GM19035 (cell line): ENCODE measurements at regions not wholly inside any gene's neighbourhood (a gene's known extent, or its start where the extent isn't known, plus 50 kb on each side); places are given as distances from the start of the nearest gene placed in this dataset.

Source experiments
- ATAC-seq: cut with Tn5 transposase; IDR thresholded peaks from one replicate; pipeline ENCODE4 v1.9.1; 2021; ENCODE audit not compliant: unreplicated experiment

DNA sequence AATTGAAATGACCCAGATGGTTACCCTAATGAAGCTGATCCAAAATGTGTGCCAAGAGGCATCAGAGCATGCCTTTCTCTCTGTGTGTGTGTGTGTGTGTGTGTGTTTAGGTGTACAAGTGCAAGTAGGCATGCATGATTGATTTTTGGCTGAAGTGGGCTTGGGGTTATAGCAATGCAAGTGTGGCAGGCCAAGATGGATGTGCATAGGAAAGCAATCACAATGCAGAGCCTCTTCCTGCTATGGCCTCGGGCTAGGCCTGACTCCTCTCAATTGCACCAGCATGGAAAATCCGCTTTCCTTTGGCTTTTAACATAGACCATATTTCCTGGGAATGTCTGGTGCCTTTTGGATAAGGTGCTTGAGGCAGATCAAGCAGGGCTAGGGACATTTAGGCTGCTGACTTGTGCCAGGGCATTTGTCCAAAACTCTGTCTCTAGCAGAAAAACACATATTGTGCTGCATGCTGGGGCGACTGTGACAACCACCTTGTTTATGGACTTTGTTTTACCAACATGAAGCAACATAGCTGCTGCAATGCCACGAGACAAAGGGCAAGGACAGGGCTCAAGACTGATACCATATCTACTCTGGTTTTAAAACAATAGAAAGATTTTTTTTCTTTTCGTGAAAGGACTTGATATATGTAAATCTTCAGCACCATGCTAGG, 395.7 kb downstream of the RAPGEF2 start:
- no peak for ATAC-seq

- ATAC-seq: no peak
These were observed 398.0 kb downstream of the RAPGEF2 start for GRCh38 chr4:159500861-159501260.

GRCh38 chr4:159503236-159504008, 400.5 kb downstream of the RAPGEF2 start:
- ATAC-seq: no peak

DNA sequence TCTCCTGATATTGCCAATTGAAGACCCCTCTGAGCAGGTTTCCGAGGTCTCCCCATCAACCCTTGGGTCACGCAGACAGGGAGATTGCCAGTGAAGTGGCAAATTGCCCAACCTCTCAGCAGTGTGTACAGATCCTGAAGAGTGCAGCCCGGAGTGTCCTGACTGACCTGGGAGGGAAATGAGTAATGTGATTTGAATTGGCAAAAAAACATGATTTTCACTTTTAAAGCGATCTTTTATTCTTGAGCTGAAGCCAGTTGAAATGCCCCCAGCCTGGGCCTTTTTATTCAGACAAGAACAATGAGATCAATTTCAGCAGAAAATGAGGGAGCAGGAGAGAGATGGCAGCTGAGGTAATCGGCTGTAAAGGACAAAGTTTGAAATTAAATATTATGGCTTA, 401.8 kb downstream of the RAPGEF2 start:
- no peak for ATAC-seq

DNA sequence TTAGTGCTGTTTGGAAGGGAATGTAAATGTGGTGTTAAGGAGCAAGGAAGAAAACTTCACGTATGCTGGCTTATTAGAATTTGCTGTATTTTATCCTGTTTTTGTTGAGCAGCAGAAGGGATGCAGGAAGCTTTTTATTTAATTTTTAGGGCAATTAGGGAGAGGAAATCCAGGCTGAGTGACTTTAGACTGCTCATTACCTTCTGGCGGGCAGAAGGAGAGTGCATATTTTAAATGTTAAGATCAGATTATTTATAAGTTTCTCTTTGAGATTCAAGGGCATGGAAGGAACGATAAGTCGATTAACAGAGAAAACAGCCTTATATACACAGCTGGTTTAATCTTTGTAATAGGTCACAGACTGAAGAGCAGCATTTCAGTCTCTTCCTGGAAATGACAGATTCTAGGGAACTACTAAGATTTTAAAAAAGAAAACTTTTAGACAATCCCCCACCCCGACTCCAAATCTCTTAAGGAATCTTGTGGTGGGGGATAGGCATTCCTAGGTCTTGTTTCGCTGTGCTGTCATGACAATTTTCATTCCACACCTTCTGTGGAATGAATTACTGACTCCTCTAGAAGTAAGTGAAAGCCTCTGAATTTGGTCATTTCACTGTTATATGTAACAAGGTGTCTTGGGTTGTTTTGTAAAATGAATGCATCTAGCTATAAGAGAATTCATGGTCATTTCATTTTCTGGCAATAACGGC, 402.5 kb downstream of the RAPGEF2 start:
- ATAC-seq: no peak

GRCh38 chr4:159506801-159507517, 404.1 kb downstream of the RAPGEF2 start:
- ATAC-seq: no peak

- ATAC-seq: no peak
These were observed 406.1 kb downstream of the RAPGEF2 start for GRCh38 chr4:159508917-159509500.

DNA sequence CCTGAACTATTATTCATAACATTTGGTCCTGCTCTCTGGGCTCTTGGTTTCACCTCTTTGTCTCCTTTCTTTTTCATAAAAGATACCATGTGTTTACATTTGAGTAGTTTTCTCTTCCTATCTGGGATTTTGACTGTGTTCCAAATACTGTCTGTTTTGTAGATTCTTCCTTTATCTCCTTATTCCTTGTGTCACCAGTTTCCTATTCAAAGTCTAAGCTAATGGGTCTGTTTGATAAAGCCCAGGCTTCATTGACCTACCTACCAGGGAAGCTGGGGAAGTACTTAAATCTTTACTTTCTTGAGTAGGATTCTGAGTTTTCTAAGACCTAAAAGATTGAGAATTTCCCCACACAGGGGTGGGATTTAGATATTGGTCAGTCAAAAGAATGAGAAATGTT, 409.5 kb downstream of the RAPGEF2 start:
- ATAC-seq: no peak

- ATAC-seq: no peak
These were observed 412.6 kb downstream of the RAPGEF2 start for GRCh38 chr4:159515314-159516025.

GRCh38 chr4:159516556-159517140, 413.8 kb downstream of the RAPGEF2 start:
- ATAC-seq: no peak

GRCh38 chr4:159520074-159520473, 417.2 kb downstream of the RAPGEF2 start:
- ATAC-seq: no peak

- ATAC-seq: no peak
These were observed 423.3 kb downstream of the RAPGEF2 start for GRCh38 chr4:159526172-159526571.

- no peak for ATAC-seq
These were observed 431.8 kb downstream of the RAPGEF2 start for GRCh38 chr4:159534655-159535054.

GRCh38 chr4:159538556-159538955, 435.7 kb downstream of the RAPGEF2 start:
- ATAC-seq: no peak

DNA sequence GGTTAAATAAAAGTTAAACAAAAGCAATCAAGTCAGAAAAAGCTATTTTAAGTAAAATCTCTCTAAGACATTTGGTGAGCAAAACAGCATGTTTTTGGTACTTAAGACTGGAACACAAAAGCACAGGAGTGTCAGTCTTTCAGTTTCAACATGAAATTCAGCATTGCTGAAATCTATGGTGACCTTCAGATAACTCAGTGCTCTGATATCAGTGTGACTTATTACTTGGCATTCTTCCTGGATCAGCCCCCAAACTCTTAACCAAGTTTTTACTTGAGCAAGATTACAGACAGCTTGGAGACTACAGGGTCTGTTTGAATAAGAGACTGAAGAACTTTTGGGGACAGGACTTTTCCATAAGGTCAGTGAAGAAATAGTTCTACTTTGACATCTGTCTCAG, 437.2 kb downstream of the RAPGEF2 start:
- no peak for ATAC-seq

- ATAC-seq: no peak
These were observed 437.6 kb downstream of the RAPGEF2 start for GRCh38 chr4:159540501-159540900.

GRCh38 chr4:159541143-159541542, 438.3 kb downstream of the RAPGEF2 start:
- no peak for ATAC-seq

GRCh38 chr4:159542296-159542695, 439.4 kb downstream of the RAPGEF2 start:
- no peak for ATAC-seq

- no peak for ATAC-seq
These were observed 441.0 kb downstream of the RAPGEF2 start for GRCh38 chr4:159543831-159544230.

- ATAC-seq: no peak
These were observed 442.7 kb downstream of the RAPGEF2 start for GRCh38 chr4:159545556-159545955.
